ENCODE measurements at regions not wholly inside any gene's neighbourhood (a gene's known extent, or its start where the extent isn't known, plus 50 kb on each side); places are given as distances from the start of the nearest gene placed in this dataset.

- ATAC-seq: no peak
- TF ChIP-seq PATZ1 (CRISPR knock-in tag; IDR thresholded peaks at IDR 0.05; ENCODE audit: borderline replicate concordance) (no peak), ARNTL (CRISPR knock-in tag; IDR thresholded peaks at IDR 0.05; ENCODE audit: borderline replicate concordance, low read depth) (no peak), CSRNP3 (CRISPR knock-in tag; IDR thresholded peaks at IDR 0.05) (no peak), CREB5 (CRISPR knock-in tag; IDR thresholded peaks at IDR 0.05; ENCODE audit: low read depth) (no peak), TOX (CRISPR knock-in tag; IDR thresholded peaks at IDR 0.05; ENCODE audit: borderline replicate concordance) (no peak)
These were observed 752.3 kb downstream of the NR2F2 start for GRCh38 chr15:97082830-97083229.

GRCh38 chr15:97084650-97085049 is 754.1 kb downstream of the NR2F2 start:
- no peak for TF ChIP-seq SNAI2 (CRISPR knock-in tag; IDR thresholded peaks at IDR 0.05)
- TF ChIP-seq ZNF8 (CRISPR knock-in tag; IDR thresholded peaks at IDR 0.05): no peak
- no peak for TF ChIP-seq GLIS3 (CRISPR knock-in tag; IDR thresholded peaks at IDR 0.05)
- TF ChIP-seq CSRNP3 (CRISPR knock-in tag; IDR thresholded peaks at IDR 0.05): no peak
- no peak for TF ChIP-seq ZNF70 (CRISPR knock-in tag; IDR thresholded peaks at IDR 0.05)
- no peak for TF ChIP-seq ARNTL (CRISPR knock-in tag; IDR thresholded peaks at IDR 0.05; ENCODE audit: borderline replicate concordance, low read depth)
- no peak for TF ChIP-seq PATZ1 (CRISPR knock-in tag; IDR thresholded peaks at IDR 0.05; ENCODE audit: borderline replicate concordance)
- no peak for ATAC-seq

GRCh38 chr15:97085731-97086130 is 755.2 kb downstream of the NR2F2 start:
- no peak for ATAC-seq
- no peak for TF ChIP-seq PPARA (CRISPR knock-in tag; IDR thresholded peaks at IDR 0.05; ENCODE audit: borderline replicate concordance)

GRCh38 chr15:97087006-97087741 is 756.7 kb downstream of the NR2F2 start:
- no peak for ATAC-seq
- TF ChIP-seq ZC3H10 (CRISPR knock-in tag; IDR thresholded peaks at IDR 0.05): no peak
- no peak for TF ChIP-seq CSRNP3 (CRISPR knock-in tag; IDR thresholded peaks at IDR 0.05)
- TF ChIP-seq PPARA (CRISPR knock-in tag; IDR thresholded peaks at IDR 0.05; ENCODE audit: borderline replicate concordance): no peak
- no peak for TF ChIP-seq OSR1 (CRISPR knock-in tag; IDR thresholded peaks at IDR 0.05)
- no peak for TF ChIP-seq BACH2 (CRISPR knock-in tag; IDR thresholded peaks at IDR 0.05; ENCODE audit: borderline replicate concordance)
- no peak for TF ChIP-seq PATZ1 (CRISPR knock-in tag; IDR thresholded peaks at IDR 0.05; ENCODE audit: borderline replicate concordance)
- TF ChIP-seq ARNTL (CRISPR knock-in tag; IDR thresholded peaks at IDR 0.05; ENCODE audit: borderline replicate concordance, low read depth): no peak
- TF ChIP-seq RARB (CRISPR knock-in tag; IDR thresholded peaks at IDR 0.05): no peak
- no peak for TF ChIP-seq GLIS3 (CRISPR knock-in tag; IDR thresholded peaks at IDR 0.05)
- no peak for TF ChIP-seq ISL1 (CRISPR knock-in tag; IDR thresholded peaks at IDR 0.05)

Measured in SK-N-SH treated with all-trans-retinoic acid at 6 μM for 48 hours (cell line).